NCI-H187 (cell line): ENCODE measurements at regions not wholly inside any gene's neighbourhood (a gene's known extent, or its start where the extent isn't known, plus 50 kb on each side); places are given as distances from the start of the nearest gene placed in this dataset.

ENCODE experiments used
- DNase-seq, 2 experiments: peaks; one replicate each; lab custom pipeline; 2025; lab: John Stamatoyannopoulos, UW

DNA sequence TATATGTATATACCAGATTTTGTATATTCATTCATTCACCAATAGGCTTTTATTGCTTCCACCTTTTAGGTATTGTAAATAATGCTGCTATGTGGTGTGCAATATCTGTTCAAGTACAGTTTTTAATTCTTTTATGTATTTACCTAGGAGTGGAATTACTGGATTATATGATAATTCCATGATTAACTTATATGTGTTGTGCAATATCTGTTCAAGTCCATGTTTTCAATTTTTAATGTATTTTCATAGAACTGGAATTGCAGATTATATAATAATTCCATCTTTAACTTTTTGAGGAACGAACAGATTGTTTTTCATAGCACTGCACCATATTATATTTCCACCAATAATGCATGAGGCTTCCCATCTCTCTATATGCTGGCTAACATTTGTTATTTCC, 50.6 kb upstream of the L3MBTL4 start:
- no peak for DNase-seq

GRCh38 chr18:6476190-6476589, 61.5 kb upstream of the L3MBTL4 start:
- DNase-seq = no peak

DNA sequence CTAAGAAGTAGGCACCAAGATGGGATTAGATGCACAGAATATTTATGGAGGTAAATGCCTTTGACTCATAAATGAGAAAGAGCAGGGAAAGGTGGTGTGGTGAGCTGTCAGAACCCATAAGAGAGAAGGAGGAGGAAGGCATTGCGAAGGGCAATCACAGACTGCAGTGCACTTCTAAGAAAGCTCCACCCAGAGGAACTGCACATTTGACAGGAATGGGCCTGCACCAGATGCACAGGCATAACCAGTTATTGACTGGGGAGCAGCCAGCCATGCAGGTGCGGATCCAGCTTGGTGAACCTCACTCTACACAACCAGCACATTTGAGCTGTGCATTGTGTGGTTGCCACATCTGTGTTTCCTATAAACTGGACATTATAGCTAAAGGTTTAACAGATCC, 62.2 kb upstream of the L3MBTL4 start:
- no peak for DNase-seq

DNA sequence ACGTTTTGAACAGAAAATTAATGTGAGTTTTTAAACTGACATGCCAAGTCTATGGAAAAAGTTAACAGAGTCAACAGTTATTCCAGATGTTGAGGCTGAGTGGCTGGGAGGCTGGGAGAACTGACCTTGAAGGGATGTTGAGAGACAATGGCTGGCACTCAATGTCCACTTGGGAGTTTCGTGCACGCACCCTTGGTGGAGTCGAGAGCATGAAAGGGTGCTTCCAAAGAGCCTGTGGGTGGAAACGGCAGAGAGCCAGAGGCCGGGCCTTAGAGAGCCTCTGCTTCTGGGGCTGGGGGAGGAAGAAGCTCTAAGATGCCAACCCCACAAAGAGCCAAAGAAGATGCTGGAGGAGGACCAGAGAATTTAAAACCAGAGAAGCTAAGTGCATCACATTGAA, 63.4 kb upstream of the L3MBTL4 start:
- no peak for DNase-seq

GRCh38 chr18:6479699-6480098, 65.0 kb upstream of the L3MBTL4 start:
- no peak for DNase-seq

DNA sequence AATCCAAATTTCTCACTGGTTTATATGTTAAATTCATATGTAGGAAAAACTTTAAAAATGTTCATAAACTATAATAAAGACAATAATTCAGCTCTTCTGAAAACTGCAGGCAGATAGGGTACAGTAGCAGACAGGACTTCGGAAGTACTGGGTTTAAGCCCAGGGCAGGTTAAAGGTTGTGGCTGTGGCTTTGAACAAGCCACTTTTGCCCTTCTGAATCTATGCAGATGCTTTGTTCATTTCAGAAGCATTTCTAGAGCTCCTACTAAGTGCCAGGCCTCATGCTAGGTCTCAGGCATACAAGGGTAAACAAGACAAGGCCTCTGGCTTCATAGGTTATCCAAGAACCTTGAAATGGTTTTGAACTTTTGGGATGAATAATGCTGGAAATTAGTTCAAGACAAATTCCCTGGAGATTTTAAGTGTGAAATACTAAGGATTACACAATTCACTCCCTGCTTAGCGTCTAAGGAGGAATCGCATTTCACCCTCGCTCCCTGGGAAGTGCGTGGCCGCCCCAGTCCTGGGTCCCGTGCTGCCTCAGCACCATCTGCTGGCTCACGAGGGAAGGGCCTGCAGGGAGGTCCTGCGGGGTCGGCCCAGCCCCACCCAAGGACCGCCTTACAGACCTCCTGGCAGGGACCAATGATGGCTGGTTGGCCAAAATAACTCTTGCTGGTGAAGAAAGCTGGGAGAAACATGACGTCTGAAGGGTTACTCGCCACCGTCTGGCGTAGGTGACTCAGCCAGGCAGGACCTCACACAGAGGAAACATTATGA, 67.7 kb upstream of the L3MBTL4 start:
- DNase-seq = peak in 1 of 2 experiments; percentile 7

DNA sequence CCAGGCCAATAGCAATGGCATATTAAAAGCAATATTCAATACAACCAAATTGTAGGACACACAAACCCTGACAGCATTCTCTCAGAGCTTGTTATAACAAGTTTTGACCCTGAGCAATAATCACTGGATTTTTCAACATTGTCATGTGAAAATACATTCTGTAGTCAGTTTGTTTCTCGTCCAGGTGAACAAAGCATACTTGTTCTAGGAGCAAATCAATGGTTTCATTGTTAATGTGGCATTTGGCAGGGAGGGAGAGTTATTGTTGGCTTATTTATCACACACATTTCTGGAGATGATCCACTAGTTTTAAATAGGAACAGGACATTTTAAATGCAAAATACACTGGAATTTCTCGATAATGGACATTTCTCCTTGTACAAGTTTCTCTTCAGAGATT, 69.9 kb upstream of the L3MBTL4 start:
- DNase-seq = no peak

DNA sequence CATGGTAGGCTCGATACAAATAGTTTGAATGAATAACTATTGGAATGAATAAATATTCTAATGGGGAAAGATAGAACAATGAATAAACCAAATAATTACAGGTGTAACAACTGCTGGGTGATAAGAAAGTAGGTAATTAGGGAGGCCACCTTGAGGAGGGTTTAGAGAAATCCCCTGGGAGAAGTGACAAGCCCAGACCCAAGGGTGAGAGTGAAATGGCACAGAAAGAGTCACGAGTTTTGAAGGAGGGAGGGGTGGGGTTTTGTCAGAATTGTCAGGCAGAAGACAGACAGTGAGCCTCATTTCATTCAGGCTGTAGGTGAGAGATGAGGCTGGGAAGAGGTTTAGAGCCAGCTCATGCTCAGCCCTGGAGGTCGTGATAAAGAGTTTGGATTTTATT, 71.6 kb upstream of the L3MBTL4 start:
- no peak for DNase-seq

GRCh38 chr18:6486764-6487426, 72.2 kb upstream of the L3MBTL4 start:
- no peak for DNase-seq

DNA sequence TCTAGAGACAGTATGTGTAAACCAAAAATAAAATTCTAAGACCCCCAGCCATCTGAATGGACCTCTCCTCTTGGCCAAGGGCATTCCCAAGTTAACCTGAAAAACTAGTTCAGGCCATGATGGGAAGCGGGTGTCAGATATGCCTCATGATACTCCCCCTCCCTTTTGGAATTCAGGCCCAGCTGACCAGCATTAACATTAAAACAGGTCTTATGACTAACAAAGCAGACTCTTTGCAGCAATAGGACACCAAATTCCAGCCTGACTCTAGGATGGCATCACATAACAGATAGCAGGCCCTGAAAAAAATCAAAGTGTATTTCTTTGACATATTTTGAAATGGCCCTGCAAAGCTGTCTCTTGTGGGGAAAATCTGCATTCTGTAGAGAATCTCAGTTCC, 73.3 kb upstream of the L3MBTL4 start:
- no peak for DNase-seq

GRCh38 chr18:6488956-6489355, 74.2 kb upstream of the L3MBTL4 start:
- no peak for DNase-seq

DNA sequence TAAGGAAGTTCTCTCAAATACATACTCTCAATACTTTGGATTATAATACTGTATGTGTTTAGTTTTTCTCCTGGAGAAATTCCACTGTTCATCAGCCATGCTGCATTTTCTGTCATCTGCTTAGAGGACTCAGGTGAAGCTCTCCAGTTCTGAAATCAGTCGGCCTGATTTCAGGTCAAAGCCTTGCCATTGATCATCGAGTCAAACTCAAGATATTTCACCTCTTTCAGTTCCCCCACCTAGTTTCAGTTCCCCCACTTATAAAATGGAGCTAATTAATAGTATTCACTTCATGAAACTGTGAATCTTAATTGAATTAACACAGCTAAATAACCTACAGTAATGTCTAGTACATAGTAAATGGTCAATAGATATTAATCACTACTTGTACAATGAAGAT, 75.3 kb upstream of the L3MBTL4 start:
- no peak for DNase-seq

DNA sequence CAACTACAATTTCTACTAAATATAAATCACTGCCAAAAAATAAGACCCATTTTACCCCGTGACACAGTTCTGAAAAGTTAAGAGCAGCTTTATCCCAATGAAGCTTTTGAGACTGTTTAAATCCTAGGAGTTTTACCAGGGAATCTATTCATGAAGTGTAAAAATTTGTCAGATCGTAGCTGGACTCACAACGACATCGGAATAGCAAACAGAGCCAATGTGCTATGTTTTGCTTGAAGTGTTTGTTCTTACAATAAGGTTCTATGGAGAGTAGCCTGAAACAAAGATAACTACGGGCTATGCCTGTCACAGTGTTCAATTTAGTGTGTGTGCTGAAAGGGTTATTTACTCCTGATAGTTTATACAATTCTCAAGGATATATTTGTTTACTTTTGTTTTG, 78.5 kb upstream of the L3MBTL4 start:
- no peak for DNase-seq

DNA sequence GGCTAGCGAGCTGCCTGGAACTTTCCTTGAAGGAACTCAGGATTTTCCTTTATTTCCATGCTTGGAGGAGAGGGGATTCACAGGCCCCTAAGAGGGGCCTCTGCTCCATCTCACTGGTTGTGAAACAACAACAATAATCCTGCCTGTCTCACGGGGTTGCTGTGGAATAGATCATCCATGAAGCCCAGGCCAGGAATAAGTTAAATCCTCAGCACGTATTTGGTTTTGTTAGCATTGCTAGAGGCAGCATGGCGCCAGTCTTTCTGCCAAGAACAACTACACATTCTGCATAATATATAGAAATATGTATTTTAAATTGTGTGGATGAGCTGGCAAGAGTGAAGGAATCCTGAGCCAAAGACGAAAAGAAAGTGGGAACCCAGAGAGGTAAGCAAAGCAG, 80.8 kb upstream of the L3MBTL4 start:
- no peak for DNase-seq

DNA sequence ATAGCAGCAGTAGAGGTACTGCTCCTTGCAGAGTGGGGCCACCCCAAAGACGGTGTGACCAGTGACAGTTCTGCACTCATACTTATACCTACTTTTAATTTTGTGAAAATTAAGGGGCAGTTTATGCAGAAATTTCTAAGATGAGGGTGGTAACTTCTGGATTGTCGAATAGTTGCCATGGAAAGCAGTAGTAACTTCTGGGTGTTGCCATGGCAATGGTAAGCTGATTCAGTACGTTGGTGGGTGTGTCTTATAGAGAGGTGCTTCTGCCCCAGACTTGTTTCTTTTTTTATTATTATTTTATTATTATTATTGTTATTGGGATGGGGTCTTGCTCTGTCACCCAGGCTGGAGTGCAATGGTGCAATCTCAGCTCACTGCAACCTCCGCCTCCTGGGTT, 82.8 kb upstream of the L3MBTL4 start:
- DNase-seq = no peak

DNA sequence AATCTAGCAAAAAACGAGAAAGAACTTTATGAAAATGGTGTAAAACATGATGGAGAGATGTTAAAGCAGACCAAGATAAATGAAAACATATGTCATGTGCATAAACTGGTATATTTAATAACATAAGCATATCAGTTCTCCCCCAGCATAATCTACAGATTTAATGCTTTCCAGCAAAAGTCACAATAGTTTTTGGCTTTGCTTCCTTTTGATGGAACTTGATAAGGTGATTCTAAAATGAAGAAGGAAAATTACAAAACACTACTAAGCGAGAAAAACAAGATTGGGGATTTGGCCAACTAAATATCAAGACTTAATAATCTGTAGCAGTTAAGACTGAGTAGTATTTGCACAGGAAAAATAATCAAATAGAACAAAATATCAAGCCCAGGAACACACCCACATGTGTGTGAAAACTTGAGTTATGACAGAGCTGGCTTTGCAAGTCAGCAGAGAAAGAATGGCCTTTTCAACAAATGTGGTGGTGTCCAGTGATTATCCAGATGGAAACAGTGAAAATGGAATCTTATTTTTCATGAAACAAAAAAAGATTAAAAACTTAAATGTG, 83.7 kb upstream of the L3MBTL4 start:
- no peak for DNase-seq

- no peak for DNase-seq
These were observed 90.1 kb upstream of the L3MBTL4 start for GRCh38 chr18:6504605-6505497.

- DNase-seq = no peak
These were observed 90.8 kb upstream of the L3MBTL4 start for GRCh38 chr18:6505498-6505875.

- no peak for DNase-seq
These were observed 94.7 kb upstream of the L3MBTL4 start for GRCh38 chr18:6509417-6509816.

DNA sequence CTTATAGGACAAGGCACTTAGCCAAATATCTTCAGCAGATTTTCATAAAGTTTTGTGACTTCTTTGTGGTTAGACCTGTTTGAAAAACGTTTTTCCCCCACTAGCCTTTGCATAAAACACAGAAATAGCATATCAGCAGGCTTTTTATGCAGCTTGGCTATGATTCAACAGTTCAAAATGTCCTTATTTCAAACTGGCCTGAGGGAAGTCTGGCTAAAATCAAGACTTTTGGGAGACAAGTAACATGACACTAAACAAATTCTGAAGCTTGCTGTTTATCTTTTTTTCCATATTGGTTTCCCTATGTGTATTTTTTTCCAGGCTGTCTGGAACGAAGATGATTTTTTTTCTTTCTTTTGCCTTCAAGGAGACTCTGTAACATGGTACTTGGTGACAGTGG, 95.1 kb upstream of the L3MBTL4 start:
- DNase-seq = no peak

GRCh38 chr18:6520901-6521300, 106.2 kb upstream of the L3MBTL4 start:
- DNase-seq = no peak

GRCh38 chr18:6521803-6522418, 107.2 kb upstream of the L3MBTL4 start:
- peak; percentile 11 to 29 for DNase-seq
